ENCODE measurements at regions not wholly inside any gene's neighbourhood (a gene's known extent, or its start where the extent isn't known, plus 50 kb on each side); places are given as distances from the start of the nearest gene placed in this dataset.

DNA sequence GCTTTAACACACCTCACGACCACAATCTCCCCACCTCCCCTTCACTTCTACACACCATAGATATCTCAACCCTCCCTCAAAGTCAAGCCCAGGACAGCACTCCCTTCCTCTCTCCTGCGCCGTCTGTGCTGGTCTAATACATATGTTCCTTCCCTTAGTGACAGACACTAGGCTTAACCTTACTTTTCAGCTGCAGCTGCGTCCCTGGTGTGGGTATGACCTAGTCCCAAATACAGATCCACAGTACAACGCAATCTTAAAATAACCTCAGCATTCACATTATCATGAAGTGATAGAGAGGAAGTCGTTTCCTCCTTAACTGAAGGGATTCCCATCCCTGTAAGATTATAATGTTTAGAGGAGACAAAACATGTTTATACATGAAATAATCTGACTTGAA is 192.7 kb upstream of the TANK start:
- TF ChIP-seq USF1 (CRISPR knock-in tag; IDR thresholded peaks at IDR 0.05) (no peak), ESRRA (CRISPR knock-in tag; IDR thresholded peaks at IDR 0.05; ENCODE audit: borderline replicate concordance) (no peak), ATF3 (CRISPR knock-in tag; conservative IDR thresholded peaks at IDR 0.05) (no peak), NR1H2 (CRISPR knock-in tag; IDR thresholded peaks at IDR 0.05) (no peak), ETV6 (CRISPR knock-in tag; IDR thresholded peaks at IDR 0.05) (no peak)
- TF ChIP-seq, protein P1, sequence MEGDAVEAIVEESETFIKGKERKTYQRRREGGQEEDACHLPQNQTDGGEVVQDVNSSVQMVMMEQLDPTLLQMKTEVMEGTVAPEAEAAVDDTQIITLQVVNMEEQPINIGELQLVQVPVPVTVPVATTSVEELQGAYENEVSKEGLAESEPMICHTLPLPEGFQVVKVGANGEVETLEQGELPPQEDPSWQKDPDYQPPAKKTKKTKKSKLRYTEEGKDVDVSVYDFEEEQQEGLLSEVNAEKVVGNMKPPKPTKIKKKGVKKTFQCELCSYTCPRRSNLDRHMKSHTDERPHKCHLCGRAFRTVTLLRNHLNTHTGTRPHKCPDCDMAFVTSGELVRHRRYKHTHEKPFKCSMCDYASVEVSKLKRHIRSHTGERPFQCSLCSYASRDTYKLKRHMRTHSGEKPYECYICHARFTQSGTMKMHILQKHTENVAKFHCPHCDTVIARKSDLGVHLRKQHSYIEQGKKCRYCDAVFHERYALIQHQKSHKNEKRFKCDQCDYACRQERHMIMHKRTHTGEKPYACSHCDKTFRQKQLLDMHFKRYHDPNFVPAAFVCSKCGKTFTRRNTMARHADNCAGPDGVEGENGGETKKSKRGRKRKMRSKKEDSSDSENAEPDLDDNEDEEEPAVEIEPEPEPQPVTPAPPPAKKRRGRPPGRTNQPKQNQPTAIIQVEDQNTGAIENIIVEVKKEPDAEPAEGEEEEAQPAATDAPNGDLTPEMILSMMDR (IDR thresholded peaks at IDR 0.05) = no peak
- TF ChIP-seq, protein P2, sequence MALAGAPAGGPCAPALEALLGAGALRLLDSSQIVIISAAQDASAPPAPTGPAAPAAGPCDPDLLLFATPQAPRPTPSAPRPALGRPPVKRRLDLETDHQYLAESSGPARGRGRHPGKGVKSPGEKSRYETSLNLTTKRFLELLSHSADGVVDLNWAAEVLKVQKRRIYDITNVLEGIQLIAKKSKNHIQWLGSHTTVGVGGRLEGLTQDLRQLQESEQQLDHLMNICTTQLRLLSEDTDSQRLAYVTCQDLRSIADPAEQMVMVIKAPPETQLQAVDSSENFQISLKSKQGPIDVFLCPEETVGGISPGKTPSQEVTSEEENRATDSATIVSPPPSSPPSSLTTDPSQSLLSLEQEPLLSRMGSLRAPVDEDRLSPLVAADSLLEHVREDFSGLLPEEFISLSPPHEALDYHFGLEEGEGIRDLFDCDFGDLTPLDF (CRISPR knock-in tag; IDR thresholded peaks at IDR 0.05) = no peak
